Left lung (tissue), 4 donors: ENCODE measurements at regions not wholly inside any gene's neighbourhood (a gene's known extent, or its start where the extent isn't known, plus 50 kb on each side); places are given as distances from the start of the nearest gene placed in this dataset.

Experiments
- ATAC-seq: fragments of 200-7000 bp; cut with Tn5 transposase; one replicate; pipeline ENCODE4 v1.9.1; 2020; ENCODE audit warnings: moderate library complexity
- DNase-seq, 4 donors: peaks; one replicate each; pipeline ENCODE4 v3.0.0-alpha.2; 2013 to 2020
- H3K27ac ChIP-seq, 2 donors: fragments of 200-600 bp; sonication (generic) in 1 of 2; one replicate each; pipeline versions ENCODE4 v1.5.0 to v1.8.0; 2020 to 2021
- H3K27me3 ChIP-seq, 2 donors: fragments of 200-600 bp; sonication (generic) in 1 of 2; one replicate each; pipeline versions ENCODE4 v1.5.0 to v1.8.0; 2020 to 2021
- H3K36me3 ChIP-seq, 2 donors: fragments of 200-600 bp; sonication (generic) in 1 of 2; one replicate each; pipeline versions ENCODE4 v1.5.0 to v1.8.0; 2020 to 2021
- H3K4me1 ChIP-seq, 2 donors: fragments of 200-600 bp; one replicate each; pipeline ENCODE4 v1.8.0; 2021
- H3K4me3 ChIP-seq, 2 donors: fragments of 200-600 bp; sonication (generic) in 1 of 2; one replicate each; pipeline versions ENCODE4 v1.5.0 to v1.8.0; 2020 to 2021; ENCODE audit warnings: mild to moderate bottlenecking in 1 of 2
- H3K9me3 ChIP-seq, 2 donors: fragments of 200-600 bp; sonication (generic) in 1 of 2; one replicate each; pipeline versions ENCODE4 v1.5.0 to v1.8.0; 2020 to 2021
- intact Hi-C, 2 donors: fragments of 100-400 bp; cut with DNase I; formaldehyde crosslinking; loops; one replicate each; pipeline versions ENCODE4 v1.11.2 to v1.14.2; 2022
- TF ChIP-seq, protein P1 (sequence below), 2 donors: fragments of 200-600 bp; sonication (generic) in 1 of 2; IDR thresholded peaks; one replicate each; pipeline versions ENCODE4 v1.5.0 to v1.8.0; 2021; ENCODE audit warnings: antibody characterized with exemption in 2 of 2
- donor health status: DM: no; HTN: yes; CAD: no.
- donor health status: DM: no; HTN: no; CAD: no.

DNA sequence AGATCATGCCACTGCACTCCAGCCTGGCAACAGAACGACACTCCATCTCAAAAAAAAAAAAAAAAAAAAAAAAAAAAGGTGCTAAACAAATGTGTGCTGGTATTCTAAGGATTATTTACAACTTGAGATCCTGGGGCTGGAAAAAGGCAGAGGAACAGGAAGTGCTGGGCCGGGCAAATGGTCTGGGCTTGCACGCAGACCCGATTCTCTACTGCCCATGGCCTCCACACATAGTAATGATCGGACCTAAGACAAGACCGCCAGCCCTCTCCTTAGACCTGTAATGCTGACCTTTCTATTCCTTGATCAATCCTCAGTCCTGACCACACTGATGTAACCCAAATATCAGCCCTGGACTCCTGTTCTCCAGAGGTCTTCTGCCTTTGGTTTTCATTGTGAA lies 67.8 kb downstream of the EFNB1 start:
- Histone ChIP-seq H3K27me3 (no peaks in the 10 kb centered on the region), H3K4me1 (peaks cover 7 to 16% of the 10 kb centered on the region in 2 donors), H3K36me3 (no peaks in the 10 kb centered on the region), H3K27ac (no peak overlapping the region), H3K4me3 (no peak overlapping the region), H3K9me3 (no peaks in the 10 kb centered on the region)
- TF ChIP-seq, protein P1, sequence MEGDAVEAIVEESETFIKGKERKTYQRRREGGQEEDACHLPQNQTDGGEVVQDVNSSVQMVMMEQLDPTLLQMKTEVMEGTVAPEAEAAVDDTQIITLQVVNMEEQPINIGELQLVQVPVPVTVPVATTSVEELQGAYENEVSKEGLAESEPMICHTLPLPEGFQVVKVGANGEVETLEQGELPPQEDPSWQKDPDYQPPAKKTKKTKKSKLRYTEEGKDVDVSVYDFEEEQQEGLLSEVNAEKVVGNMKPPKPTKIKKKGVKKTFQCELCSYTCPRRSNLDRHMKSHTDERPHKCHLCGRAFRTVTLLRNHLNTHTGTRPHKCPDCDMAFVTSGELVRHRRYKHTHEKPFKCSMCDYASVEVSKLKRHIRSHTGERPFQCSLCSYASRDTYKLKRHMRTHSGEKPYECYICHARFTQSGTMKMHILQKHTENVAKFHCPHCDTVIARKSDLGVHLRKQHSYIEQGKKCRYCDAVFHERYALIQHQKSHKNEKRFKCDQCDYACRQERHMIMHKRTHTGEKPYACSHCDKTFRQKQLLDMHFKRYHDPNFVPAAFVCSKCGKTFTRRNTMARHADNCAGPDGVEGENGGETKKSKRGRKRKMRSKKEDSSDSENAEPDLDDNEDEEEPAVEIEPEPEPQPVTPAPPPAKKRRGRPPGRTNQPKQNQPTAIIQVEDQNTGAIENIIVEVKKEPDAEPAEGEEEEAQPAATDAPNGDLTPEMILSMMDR (IDR thresholded peaks at IDR 0.05), result no peak
- DNase-seq (no peak), ATAC-seq (no peak)
- intact Hi-C loops, result no loop called here

DNA sequence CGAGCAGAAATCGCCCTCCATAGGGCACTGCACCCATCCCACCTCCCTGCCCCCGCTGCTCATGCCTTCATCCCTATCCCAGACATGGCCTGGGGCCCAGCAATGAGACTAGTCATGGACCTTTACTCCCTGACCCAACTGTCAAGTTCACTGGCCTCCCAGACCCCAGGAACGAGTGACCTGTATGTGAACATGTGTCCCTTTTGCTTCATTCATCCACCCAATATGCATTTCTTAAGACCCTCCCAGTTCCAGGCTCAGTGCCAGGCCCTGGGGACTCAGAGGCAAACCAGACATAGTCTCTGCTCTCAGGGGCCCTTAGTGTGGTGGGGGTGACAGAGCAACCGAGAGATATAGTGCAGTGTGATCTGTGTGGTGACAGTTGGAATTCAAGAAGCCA lies 67.0 kb downstream of the EFNB1 start:
- H3K27me3 ChIP-seq, result no peaks in the 10 kb centered on the region
- intact Hi-C loops, result no loop called here
- H3K9me3 ChIP-seq, result no peaks in the 10 kb centered on the region
- DNase-seq, result no peak
- no peak for ATAC-seq
- peaks cover 7 to 16% of the 10 kb centered on the region in 2 donors for H3K4me1 ChIP-seq
- H3K36me3 ChIP-seq, result no peaks in the 10 kb centered on the region
- TF ChIP-seq, protein P1 (IDR thresholded peaks at IDR 0.05), result no peak
- peak overlapping the region; percentile 59 to 74 for H3K27ac ChIP-seq
- no peak overlapping the region for H3K4me3 ChIP-seq

DNA sequence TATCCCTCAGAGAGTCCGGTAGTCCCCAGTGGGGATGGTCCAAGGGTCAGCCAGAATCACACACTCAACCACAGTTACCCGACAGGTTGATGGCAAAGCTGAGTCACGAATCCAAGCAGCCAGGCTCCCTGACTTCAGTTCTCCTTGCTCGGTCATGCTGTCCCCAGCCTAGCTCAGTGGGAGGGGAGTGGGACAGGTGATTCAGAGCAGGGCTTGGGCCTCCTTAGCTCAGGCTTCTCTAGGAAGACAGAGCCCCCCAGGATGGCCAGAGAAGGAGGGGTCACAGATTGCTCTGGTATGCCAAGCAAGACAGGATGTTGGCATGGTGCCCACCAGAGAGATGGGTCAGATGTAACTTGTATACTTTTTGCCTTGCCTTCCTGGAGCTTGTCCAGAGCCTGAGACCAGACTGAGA lies 66.5 kb downstream of the EFNB1 start:
- H3K4me3 ChIP-seq, result peak overlapping the region in 1 of 2 donors; percentile 11
- intact Hi-C loops, result no loop called here

DNA sequence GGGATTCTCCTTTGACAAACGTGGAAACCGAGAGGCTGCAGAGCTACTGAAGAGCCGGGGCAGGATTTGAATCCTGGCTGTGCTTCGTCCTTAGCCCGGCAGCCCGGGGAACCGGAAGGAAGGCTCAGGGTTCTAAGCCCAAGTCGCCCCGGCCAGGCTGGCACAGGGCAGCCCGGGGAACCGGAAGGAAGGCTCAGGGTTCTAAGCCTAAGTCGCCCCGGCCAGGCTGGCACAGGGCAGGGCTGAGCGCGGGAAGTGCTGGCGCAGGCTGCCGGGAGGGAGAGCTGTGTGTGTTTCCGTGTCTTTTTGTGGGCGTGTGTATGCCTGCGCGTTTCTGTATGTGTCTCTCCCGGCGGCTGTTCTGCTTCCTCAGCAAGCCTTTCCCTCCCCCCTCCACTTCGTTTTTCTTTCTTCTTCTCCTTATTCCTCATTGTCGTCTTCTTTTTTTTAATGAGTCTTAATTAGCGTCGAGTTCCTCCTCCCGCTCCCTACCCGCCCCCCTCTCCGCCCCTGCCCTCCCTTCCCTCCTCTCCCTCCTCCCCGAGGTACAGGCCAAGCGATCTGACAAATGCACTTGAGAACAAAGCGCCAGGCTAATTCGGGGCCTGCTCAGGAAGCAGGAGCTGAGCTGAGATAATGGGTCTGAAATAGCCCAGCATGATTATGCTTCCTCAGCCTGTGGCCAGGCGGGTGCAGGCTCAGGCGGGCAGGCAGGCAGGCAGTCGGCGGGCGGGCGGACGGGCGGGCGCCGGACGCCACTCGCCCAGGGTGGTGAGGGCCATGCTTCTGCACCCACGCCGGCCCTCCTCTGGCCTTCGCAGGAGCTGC lies 65.9 kb downstream of the EFNB1 start:
- peak overlapping the region in 1 of 2 donors; percentile 11 for H3K4me3 ChIP-seq
- intact Hi-C loops, result no loop called here
- TF ChIP-seq, protein P1 (IDR thresholded peaks at IDR 0.05), result no peak
- peak; percentile 88 for ATAC-seq
- DNase-seq, result peak; percentile 46 to 83 (median 73)
- no peaks in the 10 kb centered on the region for H3K36me3 ChIP-seq
- H3K9me3 ChIP-seq, result no peaks in the 10 kb centered on the region
- H3K27ac ChIP-seq, result peak overlapping the region; percentile 59 to 74
- H3K27me3 ChIP-seq, result no peaks in the 10 kb centered on the region
- H3K4me1 ChIP-seq, result peaks cover 7 to 16% of the 10 kb centered on the region in 2 donors

More for the DNA sequence above, 66.5 kb downstream of the EFNB1 start:
- Histone ChIP-seq H3K36me3 (no peaks in the 10 kb centered on the region), H3K9me3 (no peaks in the 10 kb centered on the region), H3K4me1 (peaks cover 7 to 16% of the 10 kb centered on the region in 2 donors), H3K27me3 (no peaks in the 10 kb centered on the region), H3K27ac (peak overlapping the region; percentile 59 to 74)
- ATAC-seq, result no peak
- TF ChIP-seq, protein P1 (IDR thresholded peaks at IDR 0.05), result no peak
- peak in 3 of 4 donors; percentile 49 to 61 (median 52) for DNase-seq

DNA sequence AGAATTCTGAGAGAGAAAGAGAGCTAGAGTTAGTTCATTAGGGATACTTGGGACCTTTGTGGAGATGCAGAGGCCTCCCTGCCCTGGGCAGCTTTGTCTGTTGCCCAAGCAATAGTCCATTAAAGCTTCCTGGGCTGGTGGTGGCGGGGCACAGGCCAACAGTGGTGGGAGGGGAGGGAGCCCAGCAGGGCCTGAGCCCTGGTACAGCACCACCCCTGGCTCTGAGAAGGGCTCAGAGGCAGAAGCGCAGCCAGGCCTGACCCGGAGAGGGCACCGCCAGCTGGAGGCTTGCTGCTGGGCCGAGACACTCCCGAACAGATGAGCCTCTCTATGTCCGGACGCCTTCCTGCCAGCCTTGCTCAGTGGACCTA lies 65.3 kb downstream of the EFNB1 start:
- Histone ChIP-seq H3K27me3 (peaks cover 0 to 2% of the 10 kb centered on the region in 2 donors), H3K36me3 (no peaks in the 10 kb centered on the region), H3K9me3 (no peaks in the 10 kb centered on the region), H3K4me3 (no peak overlapping the region), H3K27ac (peak overlapping the region; percentile 59 to 74), H3K4me1 (peaks cover 7 to 16% of the 10 kb centered on the region in 2 donors)
- no peak for DNase-seq
- TF ChIP-seq, protein P1 (IDR thresholded peaks at IDR 0.05), result no peak
- ATAC-seq, result peak; percentile 13
- intact Hi-C loops, result no loop called here
